ENCODE measurements at regions not wholly inside any gene's neighbourhood (a gene's known extent, or its start where the extent isn't known, plus 50 kb on each side); places are given as distances from the start of the nearest gene placed in this dataset.

GRCh38 chr14:97426776-97427175, 629.6 kb downstream of the VRK1 start:
- TF ChIP-seq, protein P1, sequence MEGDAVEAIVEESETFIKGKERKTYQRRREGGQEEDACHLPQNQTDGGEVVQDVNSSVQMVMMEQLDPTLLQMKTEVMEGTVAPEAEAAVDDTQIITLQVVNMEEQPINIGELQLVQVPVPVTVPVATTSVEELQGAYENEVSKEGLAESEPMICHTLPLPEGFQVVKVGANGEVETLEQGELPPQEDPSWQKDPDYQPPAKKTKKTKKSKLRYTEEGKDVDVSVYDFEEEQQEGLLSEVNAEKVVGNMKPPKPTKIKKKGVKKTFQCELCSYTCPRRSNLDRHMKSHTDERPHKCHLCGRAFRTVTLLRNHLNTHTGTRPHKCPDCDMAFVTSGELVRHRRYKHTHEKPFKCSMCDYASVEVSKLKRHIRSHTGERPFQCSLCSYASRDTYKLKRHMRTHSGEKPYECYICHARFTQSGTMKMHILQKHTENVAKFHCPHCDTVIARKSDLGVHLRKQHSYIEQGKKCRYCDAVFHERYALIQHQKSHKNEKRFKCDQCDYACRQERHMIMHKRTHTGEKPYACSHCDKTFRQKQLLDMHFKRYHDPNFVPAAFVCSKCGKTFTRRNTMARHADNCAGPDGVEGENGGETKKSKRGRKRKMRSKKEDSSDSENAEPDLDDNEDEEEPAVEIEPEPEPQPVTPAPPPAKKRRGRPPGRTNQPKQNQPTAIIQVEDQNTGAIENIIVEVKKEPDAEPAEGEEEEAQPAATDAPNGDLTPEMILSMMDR (IDR thresholded peaks at IDR 0.05) = no peak
- TF ChIP-seq POLR2AphosphoS5 (IDR thresholded peaks at IDR 0.05) = no peak

Data from breast epithelium (tissue), 3 donors.